ENCODE measurements at regions not wholly inside any gene's neighbourhood (a gene's known extent, or its start where the extent isn't known, plus 50 kb on each side); places are given as distances from the start of the nearest gene placed in this dataset.

DNA sequence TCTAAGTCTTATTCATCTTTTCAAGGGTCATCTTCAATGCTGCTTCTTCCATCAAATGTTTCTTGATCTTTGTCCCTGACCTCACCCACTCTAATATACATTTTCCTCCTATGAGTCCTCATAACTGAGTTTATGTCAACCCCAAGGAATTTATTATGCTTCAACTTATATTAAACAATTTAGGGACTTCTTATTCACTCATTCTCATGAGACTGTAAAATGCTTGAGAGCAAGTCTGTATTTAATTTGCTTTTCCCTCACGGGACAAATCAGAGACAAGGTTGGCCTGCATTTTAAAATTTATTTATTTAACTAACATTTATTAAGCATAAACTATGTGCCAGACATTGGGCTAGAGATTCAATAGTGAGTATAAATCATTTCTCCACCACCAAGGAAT is 312.0 kb upstream of the NT5E start:
- TF ChIP-seq EZH2phosphoT487 (IDR thresholded peaks at IDR 0.05; ENCODE audit: borderline replicate concordance, low read length), result no peak
- no peak for TF ChIP-seq CTCF (IDR thresholded peaks at IDR 0.05; ENCODE audit: low read depth, low read length, poor library complexity, severe bottlenecking)

Measured in DOHH2 (cell line).